Upper lobe of left lung (tissue), 6 donors: ENCODE measurements at regions not wholly inside any gene's neighbourhood (a gene's known extent, or its start where the extent isn't known, plus 50 kb on each side); places are given as distances from the start of the nearest gene placed in this dataset.
"Not testable (repeated sequence)": the region's sequence is repeated elsewhere in the genome, so short reads cannot be mapped to it uniquely, and the experiment has no call there.

Experiments
- ATAC-seq, 2 donors: fragments of 200-7000 bp; cut with Tn5 transposase; one replicate each; pipeline ENCODE4 v1.9.1; 2022; ENCODE audit warnings: mild to moderate bottlenecking in 2 of 2, moderate library complexity in 2 of 2; ENCODE audit not compliant: low FRiP score in 2 of 2
- DNase-seq, 2 donors: peaks; one replicate each; pipeline ENCODE4 v3.0.0-alpha.2; 2019 to 2020
- H3K27ac ChIP-seq, 4 donors: fragments of 200-600 bp; sonication (generic); one replicate each; pipeline ENCODE4 v1.5.1; 2016 to 2019
- H3K27me3 ChIP-seq, 4 donors: fragments of 200-600 bp; sonication (generic); one replicate each; pipeline ENCODE4 v1.5.1; 2017 to 2019
- H3K36me3 ChIP-seq, 4 donors: fragments of 200-600 bp; sonication (generic); one replicate each; pipeline ENCODE4 v1.5.1; 2016 to 2019
- H3K4me1 ChIP-seq, 4 donors: fragments of 200-600 bp; sonication (generic); one replicate each; pipeline ENCODE4 v1.5.1; 2018 to 2019
- H3K4me3 ChIP-seq, 4 donors: fragments of 200-600 bp; sonication (generic); one replicate each; pipeline ENCODE4 v1.5.1; 2017 to 2019; ENCODE audit warnings: mild to moderate bottlenecking in 2 of 4, moderate library complexity in 1 of 4
- H3K9me3 ChIP-seq, 4 donors: fragments of 200-600 bp; sonication (generic); one replicate each; pipeline ENCODE4 v1.5.1; 2018 to 2019
- EP300 ChIP-seq, 4 donors: sonication (generic); formaldehyde crosslinking; IDR thresholded peaks; one replicate each; pipeline ENCODE4 v1.5.1; 2017; ENCODE audit warnings: antibody characterized with exemption in 4 of 4, control low read depth in 2 of 4
- POLR2A ChIP-seq, 4 donors: fragments of 450-650 bp; IDR thresholded peaks; one replicate each; pipeline ENCODE4 v1.5.1; 2016 to 2017; ENCODE audit warnings: antibody characterized with exemption in 4 of 4, mild to moderate bottlenecking in 2 of 4
- POLR2AphosphoS5 ChIP-seq, 2 donors: sonication (generic); formaldehyde crosslinking; IDR thresholded peaks; one replicate each; pipeline ENCODE4 v1.5.1; 2017; ENCODE audit warnings: antibody characterized with exemption in 2 of 2
- WGBS, 2 donors: methylation state at CpG; one replicate each; pipeline ENCODE4 v1.1.5; 2017 to 2018; 5-methylcytosine and 5-hydroxymethylcytosine counted together
- TF ChIP-seq, protein P1 (sequence below), 6 experiments: fragments of 450-650 bp in 4 of 6; fragments of 200-600 bp in 2 of 6; sonication (generic) in 2 of 6; IDR thresholded peaks; one replicate each; pipeline ENCODE4 v1.5.1; 2016 to 2019; ENCODE audit warnings: antibody characterized with exemption in 6 of 6
- donor health status: DM: no; HTN: no; CAD: no; lungs with moderate emphysema.
- donor health status: DM: no; HTN: yes; CAD: no; lungs with severe emphysema.

DNA sequence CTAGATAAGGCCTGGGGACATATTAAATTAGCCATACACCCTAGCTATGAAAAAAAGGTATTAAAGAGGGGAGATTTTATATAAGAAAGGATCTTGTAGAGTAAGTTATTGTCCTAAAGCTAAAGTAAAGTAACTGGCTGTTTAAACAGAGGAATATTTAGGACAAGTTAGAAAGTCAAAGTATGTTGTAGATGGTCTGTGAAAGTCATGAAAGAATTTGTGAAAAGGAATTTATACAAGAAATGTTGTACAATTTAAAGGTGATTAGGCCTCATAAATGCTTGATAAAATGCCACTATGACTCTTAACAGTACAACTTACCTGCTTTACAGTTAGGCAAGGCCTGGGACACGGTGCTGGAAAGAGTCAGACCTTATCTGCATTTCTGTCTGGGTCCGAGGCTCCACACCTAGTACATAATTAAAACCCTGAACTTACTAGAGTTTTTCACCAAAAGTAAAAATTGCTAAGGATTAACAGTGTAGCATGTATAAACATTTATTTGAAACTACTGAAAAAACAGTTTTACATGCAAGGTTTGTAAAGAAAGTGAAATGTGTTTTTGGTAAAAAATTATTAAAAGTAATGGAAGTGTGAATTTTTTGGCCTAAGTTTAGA is 445.3 kb upstream of the TOM1L1 start:
- no peak for DNase-seq
- 68 to 69% methylated on average over 2 of the region's 2 CpGs for WGBS, 2 donors
- TF ChIP-seq EP300 (IDR thresholded peaks at IDR 0.05) (no peak), POLR2AphosphoS5 (IDR thresholded peaks at IDR 0.05) (no peak), POLR2A (IDR thresholded peaks at IDR 0.05) (no peak)
- TF ChIP-seq, protein P1, sequence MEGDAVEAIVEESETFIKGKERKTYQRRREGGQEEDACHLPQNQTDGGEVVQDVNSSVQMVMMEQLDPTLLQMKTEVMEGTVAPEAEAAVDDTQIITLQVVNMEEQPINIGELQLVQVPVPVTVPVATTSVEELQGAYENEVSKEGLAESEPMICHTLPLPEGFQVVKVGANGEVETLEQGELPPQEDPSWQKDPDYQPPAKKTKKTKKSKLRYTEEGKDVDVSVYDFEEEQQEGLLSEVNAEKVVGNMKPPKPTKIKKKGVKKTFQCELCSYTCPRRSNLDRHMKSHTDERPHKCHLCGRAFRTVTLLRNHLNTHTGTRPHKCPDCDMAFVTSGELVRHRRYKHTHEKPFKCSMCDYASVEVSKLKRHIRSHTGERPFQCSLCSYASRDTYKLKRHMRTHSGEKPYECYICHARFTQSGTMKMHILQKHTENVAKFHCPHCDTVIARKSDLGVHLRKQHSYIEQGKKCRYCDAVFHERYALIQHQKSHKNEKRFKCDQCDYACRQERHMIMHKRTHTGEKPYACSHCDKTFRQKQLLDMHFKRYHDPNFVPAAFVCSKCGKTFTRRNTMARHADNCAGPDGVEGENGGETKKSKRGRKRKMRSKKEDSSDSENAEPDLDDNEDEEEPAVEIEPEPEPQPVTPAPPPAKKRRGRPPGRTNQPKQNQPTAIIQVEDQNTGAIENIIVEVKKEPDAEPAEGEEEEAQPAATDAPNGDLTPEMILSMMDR (IDR thresholded peaks at IDR 0.05): no peak

DNA sequence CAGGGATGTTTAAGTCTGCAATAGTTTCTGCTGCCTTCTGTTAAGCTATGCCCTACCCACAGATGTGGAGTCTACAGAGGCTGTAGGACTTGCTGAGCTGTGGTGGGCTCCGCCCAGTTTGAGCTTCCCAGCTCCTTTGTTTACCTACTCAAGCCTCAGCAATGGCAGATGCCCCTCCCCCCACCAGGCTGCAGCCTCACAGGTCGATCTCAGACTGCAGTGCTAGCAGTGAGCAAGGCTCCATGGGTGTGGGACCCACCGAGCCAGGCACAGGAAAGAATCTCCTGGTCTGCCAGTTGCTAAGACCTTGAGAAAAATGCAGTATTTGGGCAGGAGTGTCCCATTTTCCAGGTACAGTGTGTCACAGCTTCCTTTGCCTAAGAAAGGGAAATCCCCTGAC is 435.2 kb upstream of the TOM1L1 start:
- not testable (repeated sequence) for DNase-seq, ATAC-seq, H3K4me3 ChIP-seq, H3K27ac ChIP-seq, H3K36me3 ChIP-seq, H3K9me3 ChIP-seq, H3K4me1 ChIP-seq, H3K27me3 ChIP-seq
- 78% methylated on average over 3 of the region's 3 CpGs; no CpG with 5 or more reads in 1 of the 2 donors for WGBS, 2 donors

More for the DNA sequence above, 445.3 kb upstream of the TOM1L1 start:
- Histone ChIP-seq H3K27me3 (no peaks in the 10 kb centered on the region), H3K36me3 (no peaks in the 10 kb centered on the region), H3K4me1 (no peaks in the 10 kb centered on the region), H3K4me3 (no peak overlapping the region), H3K27ac (no peak overlapping the region), H3K9me3 (peaks cover 0 to 8% (median 4%) of the 10 kb centered on the region in 4 donors)
- ATAC-seq: no peak

DNA sequence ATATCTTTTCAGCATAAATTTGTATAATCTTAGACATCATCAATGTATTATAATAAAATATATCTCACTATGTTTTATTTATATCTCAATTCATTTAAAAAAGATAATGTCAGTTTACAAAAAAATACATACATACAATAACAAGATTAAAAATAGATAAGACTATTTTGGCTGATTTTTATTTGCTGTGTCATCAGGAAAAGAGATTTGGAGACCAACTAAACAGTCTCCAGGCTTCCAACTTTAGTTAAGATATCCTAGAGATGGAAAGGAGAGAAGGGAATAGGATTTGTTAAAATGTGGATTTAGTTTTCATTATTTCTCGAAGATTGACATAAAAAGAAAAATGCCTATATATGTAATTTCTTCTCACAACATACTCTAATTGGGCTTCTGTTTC is 433.8 kb upstream of the TOM1L1 start:
- TF ChIP-seq, protein P1 (IDR thresholded peaks at IDR 0.05): no peak
- TF ChIP-seq POLR2A (IDR thresholded peaks at IDR 0.05) (no peak), POLR2AphosphoS5 (IDR thresholded peaks at IDR 0.05) (no peak), EP300 (IDR thresholded peaks at IDR 0.05) (no peak)
- peaks cover 0 to 7% (median 2%) of the 10 kb centered on the region in 4 donors for H3K9me3 ChIP-seq
- 57 to 81% methylated on average over 1 of the region's 1 CpG for WGBS, 2 donors
- H3K4me1 ChIP-seq: no peaks in the 10 kb centered on the region
- H3K27ac ChIP-seq: no peak overlapping the region
- no peak overlapping the region for H3K4me3 ChIP-seq
- ATAC-seq: no peak
- H3K36me3 ChIP-seq: no peaks in the 10 kb centered on the region
- no peak for DNase-seq
- H3K27me3 ChIP-seq: no peaks in the 10 kb centered on the region

DNA sequence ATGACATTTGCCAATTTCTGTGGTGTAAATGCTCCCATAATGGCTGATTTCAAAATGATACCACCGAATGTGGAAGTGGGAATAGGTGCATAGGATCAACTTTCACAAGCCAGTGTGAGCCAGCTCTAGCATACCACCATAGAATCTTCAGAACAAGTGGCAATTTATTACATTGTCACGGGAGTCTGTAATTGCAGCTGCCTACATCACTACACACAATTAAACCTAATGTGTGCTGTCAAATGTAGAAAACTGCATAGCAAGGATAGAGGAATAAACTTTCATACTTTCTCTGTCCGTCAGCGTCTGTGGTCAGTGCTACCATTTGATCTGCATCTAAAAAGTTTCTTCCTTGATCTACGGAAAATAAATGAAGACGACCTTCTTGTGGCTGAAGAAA is 417.8 kb upstream of the TOM1L1 start:
- Histone ChIP-seq H3K4me1 (no peaks in the 10 kb centered on the region), H3K4me3 (no peak overlapping the region), H3K27ac (no peak overlapping the region), H3K27me3 (no peaks in the 10 kb centered on the region), H3K9me3 (no peaks in the 10 kb centered on the region), H3K36me3 (no peaks in the 10 kb centered on the region)
- TF ChIP-seq POLR2AphosphoS5 (IDR thresholded peaks at IDR 0.05) (no peak), POLR2A (IDR thresholded peaks at IDR 0.05) (no peak), EP300 (IDR thresholded peaks at IDR 0.05) (no peak)
- TF ChIP-seq, protein P1 (IDR thresholded peaks at IDR 0.05): no peak
- WGBS, 2 donors: 80 to 86% methylated on average over 6 of the region's 6 CpGs
- no peak for DNase-seq
- no peak for ATAC-seq

DNA sequence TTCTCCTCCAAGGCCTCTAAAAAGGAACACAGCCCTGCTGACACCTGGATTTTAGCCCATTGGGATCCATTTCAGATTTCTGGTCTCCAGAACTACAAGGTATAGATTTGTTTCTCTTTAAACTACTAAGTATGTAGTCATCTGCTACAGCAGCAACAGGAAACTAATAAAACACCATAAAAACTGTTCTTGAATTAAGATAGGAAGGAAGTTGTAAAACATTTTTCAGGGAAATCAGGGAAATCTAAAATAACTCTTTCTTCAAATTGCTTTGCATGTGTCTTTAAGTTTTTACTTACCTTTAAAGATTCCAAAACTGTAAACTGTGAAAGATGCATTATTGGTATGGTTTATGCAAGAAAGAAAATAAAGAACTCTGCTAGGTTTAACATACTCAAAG is 407.0 kb upstream of the TOM1L1 start:
- Histone ChIP-seq H3K4me3 (no peak overlapping the region), H3K9me3 (no peaks in the 10 kb centered on the region), H3K36me3 (no peaks in the 10 kb centered on the region), H3K27me3 (no peaks in the 10 kb centered on the region), H3K27ac (no peak overlapping the region), H3K4me1 (no peaks in the 10 kb centered on the region)
- DNase-seq (no peak), ATAC-seq (no peak)
- TF ChIP-seq, protein P1 (IDR thresholded peaks at IDR 0.05): no peak
- TF ChIP-seq EP300 (IDR thresholded peaks at IDR 0.05): no peak
- TF ChIP-seq POLR2AphosphoS5 (IDR thresholded peaks at IDR 0.05): no peak
- TF ChIP-seq POLR2A (IDR thresholded peaks at IDR 0.05): no peak
